ENCODE measurements at regions not wholly inside any gene's neighbourhood (a gene's known extent, or its start where the extent isn't known, plus 50 kb on each side); places are given as distances from the start of the nearest gene placed in this dataset.

DNA sequence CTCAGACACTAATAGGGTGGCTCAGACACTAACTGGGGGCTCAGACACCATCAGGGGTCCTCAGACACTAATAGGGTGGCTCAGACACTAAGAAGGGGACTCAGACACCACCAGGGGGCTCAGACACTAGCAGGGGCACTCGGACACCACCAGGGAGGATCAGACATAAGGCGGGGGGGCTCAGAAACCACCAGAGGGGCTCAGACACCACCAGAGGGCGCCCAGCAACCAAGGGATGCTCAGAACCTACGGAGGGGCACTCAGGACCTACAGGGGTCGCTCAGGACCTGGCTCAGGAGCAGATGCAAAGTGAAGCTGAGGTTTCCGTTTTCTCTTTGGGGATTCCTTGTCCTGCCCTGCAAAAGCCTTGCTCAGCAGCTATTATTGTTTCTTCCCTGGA lies 448.5 kb downstream of the TMEM121 start:
- Histone ChIP-seq H3K27me3 (replicated peaks in 1 of 4; ENCODE audit: control insufficient read depth in 3 of 4, extremely low read depth in 1 of 4, insufficient read depth in 3 of 4, low read length in 3 of 4) (no peaks in the 10 kb centered on the region), H3K27ac (ENCODE audit: low read depth, low read length) (no peak overlapping the region), H3K14ac (ENCODE audit: insufficient read length) (no peak overlapping the region), H4K8ac (ENCODE audit: extremely low read depth, insufficient read depth, low read length) (no peak overlapping the region), H3K36me3 (ENCODE audit: control insufficient read depth in 2 of 4, insufficient read depth in 4 of 4, low read length in 3 of 4) (no peaks in the 10 kb centered on the region), H2AFZ (ENCODE audit: low read length) (no peak overlapping the region), H4K91ac (replicated peaks; ENCODE audit: insufficient read length, low read length) (no peak overlapping the region), H4K20me1 (replicated peaks in 1 of 2; ENCODE audit: control insufficient read depth in 1 of 2, insufficient read depth in 2 of 2, low read length in 2 of 2) (no peaks in the 10 kb centered on the region), H2AK5ac (ENCODE audit: low read depth, low read length) (no peak overlapping the region), H3K4me1 (replicated peaks in 1 of 4; ENCODE audit: control insufficient read depth in 3 of 4, insufficient read depth in 4 of 4, low read length in 3 of 4) (no peaks in the 10 kb centered on the region), H3K4me2 (ENCODE audit: insufficient read depth in 1 of 2, low read depth in 2 of 2, low read length in 2 of 2) (no peak overlapping the region), H3K23me2 (ENCODE audit: low read depth, low read length) (no peaks in the 10 kb centered on the region), H2BK15ac (ENCODE audit: low read length) (no peak overlapping the region), H4K5ac (ENCODE audit: insufficient read length, low read depth, low read length) (no peak overlapping the region), H3K79me1 (ENCODE audit: low read depth, low read length) (no peaks in the 10 kb centered on the region), H2BK20ac (ENCODE audit: low read length) (no peak overlapping the region), H3K18ac (ENCODE audit: extremely low read depth, low read length) (no peak overlapping the region), H2BK12ac (ENCODE audit: low read depth, low read length) (no peak overlapping the region), H2BK5ac (ENCODE audit: low read depth, low read length) (no peak overlapping the region), H2BK120ac (replicated peaks; ENCODE audit: low read depth, low read length) (no peak overlapping the region), H3K9ac (replicated peaks in 1 of 4; ENCODE audit: extremely low read depth in 1 of 4, low read depth in 3 of 4, low read length in 3 of 4) (no peak overlapping the region), H3K4me3 (ENCODE audit: extremely low read depth in 1 of 4, insufficient read depth in 2 of 4, low read depth in 3 of 4, low read length in 4 of 4) (no peak overlapping the region), H3K4ac (replicated peaks; ENCODE audit: insufficient read length, low read depth, low read length) (no peak overlapping the region), H3K56ac (replicated peaks; ENCODE audit: insufficient read length, low read depth, low read length) (no peak overlapping the region), H3K23ac (ENCODE audit: insufficient read length) (no peak overlapping the region), H3K9me3 (ENCODE audit: insufficient read depth in 2 of 2, low read depth in 1 of 2, low read length in 1 of 2) (peaks cover 63 to 90% of the 10 kb centered on the region in 2 experiments), H3K79me2 (ENCODE audit: control insufficient read depth in 1 of 2, insufficient read depth in 2 of 2, low read length in 2 of 2) (no peaks in the 10 kb centered on the region)
- 62% methylated on average over 5 of the region's 6 CpGs; no CpG with 5 or more reads in 1 of the 2 experiments for WGBS, 2 experiments (ENCODE audit: extremely low coverage in 1 of 2, insufficient coverage in 1 of 2, insufficient read length in 1 of 2, insufficient replicate concordance in 2 of 2, low coverage in 1 of 2, low lambda C conversion rate in 2 of 2, missing lambda C conversion rate in 1 of 2)
- ChIA-PET CTCF (ENCODE audit: partially characterized antibody) (no interaction called here), POLR2A (ENCODE audit: partially characterized antibody) (no interaction called here)
- DNase-seq (ENCODE audit: low read depth in 1 of 2, low spot score in 2 of 2) (peak in 1 of 2 experiments; percentile 37), FAIRE-seq (no peak)
- TF ChIP-seq RAD21 (IDR thresholded peaks at IDR 0.05 in 1 of 2, conservative IDR thresholded peaks at IDR 0.05 in 1 of 2; ENCODE audit: low read depth in 2 of 2, low read length in 2 of 2) (peak in 1 of 2 experiments; percentile 14; a peak in 2 of 4 replicates), RXRA (IDR thresholded peaks at IDR 0.05; ENCODE audit: insufficient read depth, low read depth, low read length) (no peak), PHF8 (conservative IDR thresholded peaks at IDR 0.05; ENCODE audit: low read depth, low read length) (no peak), GTF2F1 (IDR thresholded peaks at IDR 0.05; ENCODE audit: borderline replicate concordance, low read depth, low read length) (no peak)
- TF ChIP-seq, protein P1, sequence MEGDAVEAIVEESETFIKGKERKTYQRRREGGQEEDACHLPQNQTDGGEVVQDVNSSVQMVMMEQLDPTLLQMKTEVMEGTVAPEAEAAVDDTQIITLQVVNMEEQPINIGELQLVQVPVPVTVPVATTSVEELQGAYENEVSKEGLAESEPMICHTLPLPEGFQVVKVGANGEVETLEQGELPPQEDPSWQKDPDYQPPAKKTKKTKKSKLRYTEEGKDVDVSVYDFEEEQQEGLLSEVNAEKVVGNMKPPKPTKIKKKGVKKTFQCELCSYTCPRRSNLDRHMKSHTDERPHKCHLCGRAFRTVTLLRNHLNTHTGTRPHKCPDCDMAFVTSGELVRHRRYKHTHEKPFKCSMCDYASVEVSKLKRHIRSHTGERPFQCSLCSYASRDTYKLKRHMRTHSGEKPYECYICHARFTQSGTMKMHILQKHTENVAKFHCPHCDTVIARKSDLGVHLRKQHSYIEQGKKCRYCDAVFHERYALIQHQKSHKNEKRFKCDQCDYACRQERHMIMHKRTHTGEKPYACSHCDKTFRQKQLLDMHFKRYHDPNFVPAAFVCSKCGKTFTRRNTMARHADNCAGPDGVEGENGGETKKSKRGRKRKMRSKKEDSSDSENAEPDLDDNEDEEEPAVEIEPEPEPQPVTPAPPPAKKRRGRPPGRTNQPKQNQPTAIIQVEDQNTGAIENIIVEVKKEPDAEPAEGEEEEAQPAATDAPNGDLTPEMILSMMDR (IDR thresholded peaks at IDR 0.05; ENCODE audit: control extremely low read depth in 1 of 3, insufficient read depth in 1 of 3, low read depth in 1 of 3, low read length in 3 of 3): peak in 2 of 3 experiments; percentile 6 to 30; a peak in 1 of 4 replicates

All from H1 (cell line).